ENCODE measurements at regions not wholly inside any gene's neighbourhood (a gene's known extent, or its start where the extent isn't known, plus 50 kb on each side); places are given as distances from the start of the nearest gene placed in this dataset.

DNA sequence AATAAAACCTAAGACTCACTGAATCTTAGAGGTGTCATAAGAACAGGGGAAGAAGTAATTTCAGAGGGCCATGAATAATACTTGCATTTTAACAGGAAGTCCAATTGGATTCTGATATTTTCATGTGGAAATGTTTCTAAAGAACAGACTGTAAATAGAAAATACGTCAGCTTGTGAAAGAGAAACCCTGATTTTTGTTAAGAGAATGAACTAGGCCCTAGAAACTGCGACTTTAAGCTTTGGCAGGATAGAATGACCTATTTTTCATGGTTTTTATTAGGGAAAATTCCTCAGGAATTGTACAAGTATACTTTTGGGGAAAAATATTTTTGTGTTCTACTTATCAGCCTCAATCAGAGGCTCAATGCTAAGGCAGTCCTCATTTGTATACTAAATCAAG lies 215.5 kb upstream of the ACTBL2 start:
- no peak overlapping the region for H3K4me3 ChIP-seq
- H3K4me1 ChIP-seq, result peaks cover 0 to 59% of the 10 kb centered on the region in 2 donors
- H3K27ac ChIP-seq, result peak overlapping the region; percentile 81 to 85
- no peaks in the 10 kb centered on the region for H3K27me3 ChIP-seq
- no peak for DNase-seq (ENCODE audit: low spot score)
- TF ChIP-seq, protein P1, sequence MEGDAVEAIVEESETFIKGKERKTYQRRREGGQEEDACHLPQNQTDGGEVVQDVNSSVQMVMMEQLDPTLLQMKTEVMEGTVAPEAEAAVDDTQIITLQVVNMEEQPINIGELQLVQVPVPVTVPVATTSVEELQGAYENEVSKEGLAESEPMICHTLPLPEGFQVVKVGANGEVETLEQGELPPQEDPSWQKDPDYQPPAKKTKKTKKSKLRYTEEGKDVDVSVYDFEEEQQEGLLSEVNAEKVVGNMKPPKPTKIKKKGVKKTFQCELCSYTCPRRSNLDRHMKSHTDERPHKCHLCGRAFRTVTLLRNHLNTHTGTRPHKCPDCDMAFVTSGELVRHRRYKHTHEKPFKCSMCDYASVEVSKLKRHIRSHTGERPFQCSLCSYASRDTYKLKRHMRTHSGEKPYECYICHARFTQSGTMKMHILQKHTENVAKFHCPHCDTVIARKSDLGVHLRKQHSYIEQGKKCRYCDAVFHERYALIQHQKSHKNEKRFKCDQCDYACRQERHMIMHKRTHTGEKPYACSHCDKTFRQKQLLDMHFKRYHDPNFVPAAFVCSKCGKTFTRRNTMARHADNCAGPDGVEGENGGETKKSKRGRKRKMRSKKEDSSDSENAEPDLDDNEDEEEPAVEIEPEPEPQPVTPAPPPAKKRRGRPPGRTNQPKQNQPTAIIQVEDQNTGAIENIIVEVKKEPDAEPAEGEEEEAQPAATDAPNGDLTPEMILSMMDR (IDR thresholded peaks at IDR 0.05), result no peak
- H3K9me3 ChIP-seq, result no peaks in the 10 kb centered on the region
- no peaks in the 10 kb centered on the region for H3K36me3 ChIP-seq

DNA sequence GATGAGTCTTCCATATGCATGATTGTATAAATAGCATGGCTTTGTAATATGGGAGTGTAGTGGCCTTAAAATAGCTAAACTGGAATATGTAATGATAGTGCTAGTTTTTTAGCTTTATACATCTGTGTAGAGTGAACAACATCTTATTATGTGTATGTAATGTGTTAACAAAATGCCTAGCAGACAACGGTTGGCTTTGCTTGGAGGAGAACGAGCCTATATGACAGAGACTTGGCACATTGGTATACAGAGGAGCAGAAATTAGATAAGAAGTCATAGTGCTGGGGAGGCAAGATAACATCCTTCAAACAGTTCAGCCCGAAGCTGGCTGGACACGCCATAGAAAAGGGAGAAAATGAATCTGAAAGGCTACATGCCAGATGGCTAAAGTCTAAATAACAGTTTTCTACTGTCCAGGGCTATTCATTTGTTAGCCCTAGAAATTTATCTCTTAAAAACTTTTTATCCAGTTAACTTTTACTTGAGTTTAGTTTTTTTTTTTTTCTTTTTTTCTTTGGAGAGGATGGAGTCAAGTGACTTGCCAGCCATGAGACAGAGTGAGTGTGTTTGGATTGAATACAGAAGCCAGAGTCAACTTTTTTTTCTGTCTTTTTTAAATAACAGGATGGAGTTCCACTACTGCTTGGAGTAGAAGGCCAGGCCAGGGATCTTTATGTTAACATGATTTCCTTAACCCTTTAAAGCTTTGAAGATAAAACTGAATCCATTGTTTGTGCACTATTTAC lies 214.4 kb upstream of the ACTBL2 start:
- no peaks in the 10 kb centered on the region for H3K27me3 ChIP-seq
- H3K27ac ChIP-seq, result peak overlapping the region; percentile 81 to 85
- peaks cover 0 to 67% of the 10 kb centered on the region in 2 donors for H3K4me1 ChIP-seq
- no peaks in the 10 kb centered on the region for H3K36me3 ChIP-seq
- H3K4me3 ChIP-seq, result no peak overlapping the region
- no peak for DNase-seq (ENCODE audit: low spot score)
- H3K9me3 ChIP-seq, result no peaks in the 10 kb centered on the region
- TF ChIP-seq, protein P1 (IDR thresholded peaks at IDR 0.05), result no peak

DNA sequence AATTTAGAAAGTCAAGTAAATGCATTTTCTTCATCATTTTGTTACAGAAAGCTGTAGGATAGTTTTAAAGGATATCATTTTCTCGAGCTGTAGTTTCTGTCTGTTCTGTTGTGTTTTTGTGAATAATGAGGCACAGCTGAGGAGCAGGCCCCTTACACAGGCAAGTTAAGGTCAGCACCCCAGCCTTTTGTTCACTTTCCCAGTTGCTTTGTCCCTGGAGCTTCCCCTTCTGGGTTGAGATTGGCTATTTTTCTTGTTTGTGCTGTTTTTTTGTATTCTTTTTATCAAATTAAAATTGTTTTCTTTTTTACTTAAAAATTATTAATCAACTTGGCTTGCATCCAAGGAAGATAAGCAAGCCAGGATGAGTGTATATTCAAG lies 213.8 kb upstream of the ACTBL2 start:
- H3K27ac ChIP-seq, result peak overlapping the region; percentile 81 to 85
- H3K9me3 ChIP-seq, result no peaks in the 10 kb centered on the region
- no peak overlapping the region for H3K4me3 ChIP-seq
- H3K36me3 ChIP-seq, result no peaks in the 10 kb centered on the region
- no peak for DNase-seq (ENCODE audit: low spot score)
- H3K27me3 ChIP-seq, result no peaks in the 10 kb centered on the region
- H3K4me1 ChIP-seq, result peaks cover 0 to 67% of the 10 kb centered on the region in 2 donors
- TF ChIP-seq, protein P1 (IDR thresholded peaks at IDR 0.05), result no peak

DNA sequence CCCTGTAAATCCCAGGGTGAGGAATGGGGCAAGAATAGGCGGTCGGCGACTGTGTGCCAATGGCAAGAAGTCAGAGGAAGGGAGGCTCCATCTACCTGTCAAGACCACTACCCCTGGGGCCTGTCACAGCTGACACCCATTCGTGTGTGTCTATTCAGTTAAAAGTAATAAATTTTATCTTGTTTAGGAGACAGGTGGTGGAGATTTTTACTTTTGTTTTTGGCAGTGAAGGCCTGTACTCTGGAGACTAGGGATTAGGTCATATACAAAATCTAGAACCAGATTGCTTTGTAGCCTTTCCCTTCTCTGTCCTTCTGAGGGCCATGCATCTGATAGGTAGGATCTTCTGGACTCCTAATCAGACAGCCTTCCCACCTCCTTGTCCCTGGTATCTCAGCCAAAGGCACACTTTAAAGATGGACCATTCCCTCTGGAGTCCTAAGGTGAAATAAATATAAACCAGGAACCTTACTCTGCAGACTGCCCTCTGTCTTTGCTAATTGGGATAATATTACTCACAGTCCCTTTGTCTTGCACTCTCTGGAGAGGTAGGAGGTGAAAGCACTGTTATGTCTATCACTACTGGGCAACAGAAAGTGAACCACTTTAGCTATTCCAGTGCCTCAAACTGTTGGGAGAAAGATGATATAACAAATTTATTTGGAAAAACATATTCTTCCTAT lies 213.2 kb upstream of the ACTBL2 start:
- DNase-seq (ENCODE audit: low spot score), result no peak
- H3K36me3 ChIP-seq, result no peaks in the 10 kb centered on the region
- H3K27ac ChIP-seq, result peak overlapping the region; percentile 81 to 85
- TF ChIP-seq, protein P1 (IDR thresholded peaks at IDR 0.05), result peak in 1 of 2 donors; percentile 37
- H3K27me3 ChIP-seq, result no peaks in the 10 kb centered on the region
- peaks cover 0 to 67% of the 10 kb centered on the region in 2 donors for H3K4me1 ChIP-seq
- H3K4me3 ChIP-seq, result no peak overlapping the region
- no peaks in the 10 kb centered on the region for H3K9me3 ChIP-seq

DNA sequence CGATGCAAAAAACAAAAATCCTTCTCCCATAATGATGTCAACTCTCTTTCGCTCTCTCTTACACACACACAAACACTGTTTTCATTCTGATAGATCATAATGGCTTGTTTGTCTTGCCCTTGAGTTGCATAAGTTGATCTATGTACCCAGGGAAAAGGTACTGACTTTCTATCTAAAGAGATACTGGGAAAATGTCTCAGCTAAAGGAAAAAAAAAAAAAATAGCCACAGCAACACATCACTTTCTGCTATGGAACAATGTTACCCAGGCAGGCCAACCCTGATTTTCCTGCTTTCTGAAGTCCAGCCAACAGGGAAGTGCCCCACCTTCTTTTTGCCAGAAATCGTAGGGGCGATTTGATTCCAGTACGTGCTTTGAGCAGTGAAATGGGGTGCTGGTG lies 212.6 kb upstream of the ACTBL2 start:
- peaks cover 0 to 67% of the 10 kb centered on the region in 2 donors for H3K4me1 ChIP-seq
- H3K36me3 ChIP-seq, result no peaks in the 10 kb centered on the region
- H3K27me3 ChIP-seq, result no peaks in the 10 kb centered on the region
- TF ChIP-seq, protein P1 (IDR thresholded peaks at IDR 0.05), result no peak
- no peak overlapping the region for H3K4me3 ChIP-seq
- no peak for DNase-seq (ENCODE audit: low spot score)
- H3K9me3 ChIP-seq, result no peaks in the 10 kb centered on the region
- peak overlapping the region; percentile 81 to 85 for H3K27ac ChIP-seq
